Stimulated activated CD8-positive, alpha-beta memory T cell treated with anti-CD3 and anti-CD28 coated beads, Interleukin-2, amount 100 ng/mL, for 1 hour (primary cell): ENCODE measurements at regions not wholly inside any gene's neighbourhood (a gene's known extent, or its start where the extent isn't known, plus 50 kb on each side); places are given as distances from the start of the nearest gene placed in this dataset.

Experiments used
- DNase-seq, 2 donors: peaks; one replicate each; pipeline ENCODE4 v3.0.0-alpha.2; 2020; ENCODE audit warnings: low read depth in 2 of 2

DNA sequence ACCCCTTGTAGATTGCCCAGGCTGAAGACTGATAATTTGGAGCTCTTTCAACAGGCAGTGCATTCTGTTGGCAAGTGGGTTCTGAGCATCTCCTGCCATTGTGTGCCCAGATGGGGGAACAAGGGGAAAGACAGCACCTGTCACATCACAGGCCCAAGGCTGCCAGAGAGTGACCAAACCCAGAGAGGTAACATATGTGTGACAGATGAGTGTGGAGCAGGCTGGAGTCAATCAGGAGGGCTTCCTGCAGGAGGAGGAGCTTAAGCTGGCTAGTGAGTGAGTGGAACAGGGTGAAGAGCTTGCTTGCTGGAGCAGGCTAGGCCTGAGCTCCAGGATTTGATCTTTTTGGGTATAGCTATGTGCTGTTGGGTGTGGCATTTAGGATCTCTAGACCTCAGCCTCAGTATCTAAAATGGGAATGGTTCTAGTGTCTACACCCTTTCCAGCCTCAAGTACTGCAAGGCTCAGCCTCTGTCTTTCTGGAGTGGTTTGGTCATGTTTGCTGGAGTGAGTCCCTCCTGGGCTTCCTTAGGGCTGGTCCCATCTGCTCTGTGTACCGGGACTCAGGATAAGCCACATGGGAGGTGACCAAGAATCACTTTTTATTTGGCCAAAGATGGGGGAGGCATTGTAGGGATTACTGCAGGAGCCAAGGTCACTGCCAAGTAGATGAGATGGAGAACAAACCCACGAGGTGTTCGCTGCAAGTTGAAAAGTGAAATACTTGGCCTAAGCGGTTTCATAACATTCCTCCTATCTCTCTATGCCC is 152.4 kb upstream of the TSHZ3 start:
- DNase-seq = no peak

DNA sequence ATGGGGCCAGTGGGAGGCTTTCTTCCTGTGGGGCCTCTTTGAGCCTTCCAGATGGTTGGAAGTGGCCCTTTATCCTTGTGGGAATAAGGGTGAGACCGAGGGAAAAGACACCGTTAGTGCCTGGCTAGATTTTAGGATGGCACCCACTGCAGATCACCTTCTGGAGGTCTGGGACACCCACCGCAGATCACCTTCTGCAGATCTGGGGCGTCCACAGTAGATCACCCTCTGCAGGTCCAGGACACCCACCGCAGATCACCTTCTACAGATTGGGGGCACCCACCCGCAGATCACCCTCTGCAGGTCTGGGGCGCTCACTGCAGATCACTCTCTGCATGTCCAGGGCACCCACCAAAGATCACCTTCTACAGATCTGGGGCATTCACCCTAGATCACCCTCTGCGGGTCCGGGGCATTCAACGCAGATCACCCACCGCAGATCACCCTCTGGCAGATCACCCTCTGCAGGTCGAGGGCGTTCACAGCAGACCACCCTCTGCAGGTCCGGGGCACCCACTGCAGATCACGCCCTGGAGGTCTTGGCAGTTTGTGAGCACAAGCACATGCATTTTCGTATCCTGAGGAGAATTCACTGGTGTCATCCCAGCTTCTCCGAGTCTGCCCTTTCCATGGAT is 153.4 kb upstream of the TSHZ3 start:
- no peak for DNase-seq

DNA sequence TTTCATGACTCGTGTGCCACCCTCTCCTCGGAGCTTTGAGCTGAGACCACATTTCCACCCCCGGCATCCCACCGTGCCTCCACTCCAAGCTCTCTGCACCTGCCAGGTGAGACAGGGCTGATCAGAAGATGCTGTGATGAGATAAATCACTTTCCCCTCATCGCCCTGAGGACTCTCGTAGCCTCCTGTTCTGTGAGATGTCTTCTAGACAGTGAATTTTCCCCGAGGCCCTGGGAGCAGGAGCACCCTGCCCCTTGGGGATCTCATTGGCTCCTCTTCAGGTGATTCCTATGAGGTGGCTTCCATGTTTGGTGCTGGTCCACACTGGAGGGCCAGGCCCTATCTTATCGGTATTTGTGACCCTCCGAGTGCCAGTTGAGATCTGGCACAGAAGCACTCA is 154.0 kb upstream of the TSHZ3 start:
- no peak for DNase-seq

- DNase-seq = no peak
Measured at GRCh38 chr19:31504221-31504620, 155.0 kb upstream of the TSHZ3 start.

DNA sequence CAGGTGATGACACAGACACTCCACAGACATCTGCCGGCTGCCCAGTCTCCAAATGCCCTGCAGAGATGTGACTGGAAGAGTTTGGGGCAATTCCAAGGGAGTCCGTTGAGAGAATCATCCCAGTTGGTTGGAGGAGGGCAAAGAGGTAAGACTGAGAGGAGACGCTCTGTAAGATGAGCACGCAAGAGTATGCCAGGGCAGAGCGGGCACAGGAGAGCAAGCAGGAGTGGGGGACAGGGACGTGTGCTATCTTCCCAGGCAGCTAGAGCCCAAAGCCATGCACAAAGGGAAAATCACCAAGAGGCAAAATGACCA is 156.3 kb upstream of the TSHZ3 start:
- DNase-seq = no peak

DNA sequence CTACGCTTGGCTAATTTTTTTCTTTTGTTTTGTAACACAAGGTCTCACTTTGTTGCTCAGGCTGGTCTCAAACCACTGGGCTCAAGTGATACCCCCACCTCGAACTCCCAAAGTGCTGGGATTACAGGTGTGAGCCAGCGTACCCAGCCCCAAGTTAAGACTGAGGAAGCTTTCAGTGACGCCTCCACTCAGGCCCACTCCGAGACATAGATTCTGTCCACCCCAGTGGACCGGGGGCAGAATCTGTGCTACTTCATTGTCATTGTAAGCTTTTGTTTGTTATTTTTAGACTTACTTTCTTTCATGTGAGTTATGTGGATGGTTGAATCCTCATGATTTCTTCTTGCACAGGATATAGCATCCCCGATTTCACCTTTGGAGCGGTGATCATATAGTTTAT is 156.9 kb upstream of the TSHZ3 start:
- no peak for DNase-seq

- DNase-seq = no peak
Measured at GRCh38 chr19:31510635-31511034, 161.4 kb upstream of the TSHZ3 start.

DNA sequence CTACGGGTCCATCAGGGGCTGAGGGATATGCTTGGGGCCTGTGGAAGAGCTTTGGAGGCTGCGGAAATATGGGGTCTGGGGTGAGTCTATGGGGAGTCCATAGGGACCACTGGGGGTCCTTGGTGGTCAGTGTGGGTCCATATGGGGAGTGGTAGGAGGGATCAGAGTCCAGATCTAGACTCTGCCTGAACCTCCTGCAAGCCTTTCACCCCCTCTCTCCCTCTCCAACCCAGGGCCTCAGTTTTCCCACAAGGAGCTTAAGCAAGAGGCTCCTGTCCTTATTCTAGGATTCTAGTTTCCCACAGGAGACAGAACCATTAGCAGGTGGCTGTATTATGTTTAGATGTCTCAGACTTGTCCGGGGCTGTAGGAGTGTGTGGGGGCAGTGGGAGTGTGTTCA is 161.9 kb upstream of the TSHZ3 start:
- DNase-seq = no peak

GRCh38 chr19:31511696-31512095 is 162.5 kb upstream of the TSHZ3 start:
- no peak for DNase-seq

DNA sequence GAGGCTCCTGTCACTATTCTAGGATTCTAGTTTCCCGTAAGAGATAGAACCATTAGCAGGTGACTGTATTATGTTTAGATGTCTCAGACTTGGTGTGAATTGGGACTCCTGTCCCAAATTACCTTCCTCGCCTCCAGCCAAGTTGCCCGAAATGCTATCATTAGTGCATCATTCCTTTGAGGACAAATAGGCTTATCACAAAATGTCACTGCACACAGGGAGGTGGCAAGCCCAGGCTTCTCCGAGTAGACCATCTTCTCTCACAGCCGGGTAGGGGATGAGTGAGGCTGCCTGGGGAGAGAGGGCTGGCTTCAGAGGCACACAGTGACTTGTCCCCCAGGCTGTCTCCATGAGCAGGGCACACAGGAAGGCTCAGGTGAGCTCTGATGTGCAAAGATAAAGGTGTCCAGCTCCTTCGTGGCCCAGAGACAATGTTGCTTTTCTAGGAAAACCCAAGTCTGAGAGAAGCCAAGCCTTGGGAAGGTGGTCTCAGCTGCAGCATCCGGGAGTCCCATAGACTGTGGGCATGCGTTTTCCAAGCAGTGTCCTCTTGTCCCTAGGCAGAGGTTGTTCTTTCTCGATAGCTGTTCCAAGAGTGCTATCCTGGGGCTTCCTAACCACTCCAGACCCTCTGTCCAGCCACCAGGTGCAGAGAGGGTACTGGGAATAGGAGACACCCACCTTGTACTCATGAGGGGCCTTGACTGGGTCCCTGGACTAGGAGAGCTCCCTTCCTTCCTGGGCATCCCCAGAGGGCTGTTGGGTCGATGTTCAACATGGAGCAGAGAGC is 163.1 kb upstream of the TSHZ3 start:
- no peak for DNase-seq

GRCh38 chr19:31513841-31514240 is 164.6 kb upstream of the TSHZ3 start:
- no peak for DNase-seq

GRCh38 chr19:31515931-31516330 is 166.7 kb upstream of the TSHZ3 start:
- DNase-seq = no peak

DNA sequence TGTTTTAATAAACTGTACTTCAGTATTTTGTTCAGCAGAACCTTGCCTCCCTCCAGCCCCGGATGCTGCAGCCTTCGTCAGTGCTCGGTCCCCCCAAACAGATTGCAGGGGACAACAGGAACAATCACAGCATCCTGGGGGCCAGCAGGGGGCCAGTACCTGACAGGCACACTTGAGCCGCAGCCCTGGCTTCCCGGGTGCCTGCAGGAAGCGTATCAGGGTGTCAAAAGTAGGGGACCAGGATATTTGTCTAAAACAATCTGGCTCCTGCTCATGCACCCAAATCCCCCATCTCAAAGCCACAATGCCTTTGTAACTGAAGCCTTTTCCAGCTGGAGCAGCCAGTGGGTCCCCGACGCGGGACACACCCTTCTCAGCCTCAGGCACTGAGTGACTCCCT is 167.5 kb upstream of the TSHZ3 start:
- no peak for DNase-seq

DNA sequence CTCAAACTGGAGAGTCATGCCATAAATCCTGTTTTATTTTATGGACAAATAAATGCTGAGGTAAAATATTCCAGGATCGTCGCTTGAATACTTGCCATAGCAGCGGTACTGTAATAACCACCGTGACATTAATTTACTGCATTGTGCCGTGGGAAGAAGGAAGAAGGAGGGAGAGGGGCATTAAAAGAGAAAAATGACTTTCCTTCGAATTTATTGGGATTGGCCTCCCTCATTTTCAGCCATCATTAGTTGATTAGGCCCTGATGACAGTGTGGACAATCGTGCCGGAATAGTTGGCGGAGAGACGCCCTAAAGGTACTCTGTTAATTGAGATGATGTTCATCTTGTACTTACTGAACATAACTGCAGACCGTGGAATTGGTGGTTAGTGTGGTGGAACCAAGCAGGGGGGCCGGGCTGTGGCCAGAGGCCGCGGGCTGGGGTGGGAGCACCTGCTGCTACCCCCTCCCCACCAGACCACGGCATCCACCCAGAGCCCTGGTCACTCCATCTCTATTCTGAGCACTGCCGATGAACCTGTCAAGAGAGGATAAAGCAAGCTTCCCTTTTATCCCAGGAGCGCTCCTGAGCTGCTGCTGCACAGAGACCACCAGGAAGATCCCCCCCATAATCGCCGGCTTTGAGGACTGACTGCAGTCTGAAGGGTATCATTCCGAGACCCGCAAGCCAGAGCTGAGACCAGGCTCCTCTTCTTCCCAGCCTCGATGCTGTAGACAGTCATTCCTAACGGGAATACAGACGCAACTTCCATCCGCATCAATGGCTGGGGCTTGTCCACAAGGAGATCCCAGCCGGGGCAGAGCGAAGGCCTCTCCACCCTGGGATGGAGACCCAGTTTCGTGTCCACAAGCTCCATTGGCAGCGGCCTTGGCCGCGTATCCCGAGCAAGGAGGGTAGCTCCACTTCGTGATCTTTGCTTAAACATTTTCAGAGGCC is 168.3 kb upstream of the TSHZ3 start:
- DNase-seq = no peak

DNA sequence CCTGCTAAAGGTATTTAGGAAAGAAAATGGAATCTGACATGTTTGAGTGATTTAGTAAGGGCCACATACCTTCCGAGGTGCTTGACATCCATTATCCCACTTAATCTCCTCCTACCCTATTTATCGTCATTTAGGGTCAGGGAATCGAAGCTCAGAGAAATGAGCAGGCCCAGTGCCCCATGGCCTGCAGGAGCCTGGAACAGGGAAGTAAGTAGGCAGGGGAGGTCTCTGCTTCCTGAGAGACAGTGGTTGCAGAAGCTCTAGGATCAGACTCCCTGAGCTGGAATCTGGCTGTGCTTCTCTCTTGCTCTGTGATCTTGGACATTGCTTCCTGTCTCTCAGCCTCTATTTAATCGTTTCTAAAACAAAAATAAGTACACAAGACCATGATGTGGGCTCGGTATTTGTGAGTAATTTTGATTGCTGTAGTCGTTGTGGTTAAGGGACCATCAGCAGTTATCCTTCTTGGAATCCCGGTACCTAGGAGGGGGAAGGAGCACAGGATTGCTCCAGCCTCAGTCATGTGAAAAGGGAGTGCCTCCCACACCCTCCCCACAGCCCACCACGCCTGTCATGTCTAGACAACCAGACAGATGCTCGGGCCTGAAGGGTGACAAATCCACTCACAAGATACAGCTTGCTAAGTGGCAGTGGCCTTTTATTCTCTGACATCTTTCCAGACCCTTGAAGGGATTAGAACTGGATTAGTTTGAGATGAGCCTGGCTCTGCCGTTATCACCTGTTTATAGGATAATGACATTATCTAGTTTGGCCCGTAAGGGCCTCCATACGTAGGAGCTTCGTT is 169.2 kb upstream of the TSHZ3 start:
- DNase-seq = no peak

GRCh38 chr19:31519256-31519655 is 170.0 kb upstream of the TSHZ3 start:
- DNase-seq = no peak

DNA sequence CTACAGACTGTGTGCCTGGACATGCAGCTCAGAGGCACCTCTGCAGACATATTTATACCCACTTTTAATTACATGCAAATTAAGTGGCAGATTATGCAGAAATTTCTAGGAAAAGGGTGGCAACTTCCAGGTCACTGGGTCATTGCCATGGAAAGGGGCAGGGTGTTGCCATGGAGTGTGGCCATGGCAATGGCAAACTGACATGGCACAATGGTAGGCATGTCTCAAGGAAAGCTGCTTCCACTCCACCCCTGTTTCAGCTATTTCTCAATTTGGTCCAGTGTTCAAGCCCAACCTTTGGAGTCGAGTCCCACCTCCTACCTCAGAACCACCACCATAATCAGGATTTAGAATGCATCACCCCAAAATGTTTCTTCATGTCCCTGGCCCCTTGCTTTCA is 170.7 kb upstream of the TSHZ3 start:
- no peak for DNase-seq

- no peak for DNase-seq
Measured at GRCh38 chr19:31520633-31521032, 171.4 kb upstream of the TSHZ3 start.

- DNase-seq = no peak
Measured at GRCh38 chr19:31525610-31526147, 176.4 kb upstream of the TSHZ3 start.

GRCh38 chr19:31527443-31527842 is 178.2 kb upstream of the TSHZ3 start:
- DNase-seq = no peak

DNA sequence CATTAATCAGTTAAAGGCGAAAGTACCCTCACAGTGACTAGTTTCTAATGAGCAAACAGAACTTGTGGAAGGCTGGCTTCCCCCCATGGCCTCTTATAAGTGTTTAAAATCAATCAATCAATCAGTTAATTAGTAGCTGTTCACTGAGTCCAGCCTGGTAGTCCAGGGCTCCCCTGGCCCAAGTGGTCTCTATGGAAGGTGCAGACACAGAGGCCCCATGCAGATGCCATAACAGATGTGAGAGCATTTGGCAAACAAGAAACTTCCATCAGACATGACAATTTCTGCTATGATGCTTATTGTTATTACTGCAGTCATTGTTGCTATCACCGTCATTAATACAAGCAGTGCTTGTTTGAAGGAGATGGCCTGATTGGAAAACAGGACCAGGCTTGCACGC is 179.0 kb upstream of the TSHZ3 start:
- no peak for DNase-seq
